Lower leg skin (tissue), 4 donors: ENCODE measurements at regions not wholly inside any gene's neighbourhood (a gene's known extent, or its start where the extent isn't known, plus 50 kb on each side); places are given as distances from the start of the nearest gene placed in this dataset.
"Not testable (repeated sequence)": the region's sequence is repeated elsewhere in the genome, so short reads cannot be mapped to it uniquely, and the experiment has no call there.

Experiments
- DNase-seq, 2 donors: peaks; one replicate each; pipeline ENCODE4 v3.0.0-alpha.2; 2019; ENCODE audit warnings: low spot score in 2 of 2
- H3K4me3 ChIP-seq: fragments of 200-600 bp; sonication (generic); 2 replicates; pipeline ENCODE4 v1.5.1; 2017; ENCODE audit warnings: mild to moderate bottlenecking, low read depth; ENCODE audit not compliant: poor library complexity, severe bottlenecking
- CTCF ChIP-seq, 3 donors: fragments of 450-650 bp; IDR thresholded peaks; one replicate each; pipeline ENCODE4 v1.5.1; 2016; ENCODE audit warnings: antibody characterized with exemption in 3 of 3, mild to moderate bottlenecking in 3 of 3, moderate library complexity in 2 of 3
- POLR2A ChIP-seq, 2 donors: fragments of 450-650 bp; IDR thresholded peaks; one replicate each; pipeline ENCODE4 v1.6.1; 2016 to 2017; ENCODE audit warnings: antibody characterized with exemption in 2 of 2, mild to moderate bottlenecking in 1 of 2, moderate library complexity in 1 of 2
- WGBS, 2 donors: methylation state at CpG; one replicate each; pipeline ENCODE4 v1.1.5; 2018; 5-methylcytosine and 5-hydroxymethylcytosine counted together
- intact Hi-C: fragments of 100-400 bp; cut with DNase I; formaldehyde crosslinking; loops from one replicate; pipeline ENCODE4 v1.15.0; 2023; ENCODE audit warnings: low total_unique reads

- no peak overlapping the region for H3K4me3 ChIP-seq
- WGBS, 2 donors, result 83 to 85% methylated on average over 7 of the region's 7 CpGs
- intact Hi-C loops, result no loop called here
- TF ChIP-seq CTCF (IDR thresholded peaks at IDR 0.05) (no peak), POLR2A (IDR thresholded peaks at IDR 0.05) (no peak)
- no peak for DNase-seq
Measured at GRCh38 chrX:40949071-40949470, 136.2 kb upstream of the USP9X start.

- WGBS, 2 donors, result 58 to 86% methylated on average over 1 of the region's 1 CpG
- H3K4me3 ChIP-seq, result no peak overlapping the region
- intact Hi-C loops, result no loop called here
- DNase-seq, result no peak
- TF ChIP-seq CTCF (IDR thresholded peaks at IDR 0.05) (no peak), POLR2A (IDR thresholded peaks at IDR 0.05) (no peak)
Measured at GRCh38 chrX:40950546-40950945, 134.7 kb upstream of the USP9X start.

GRCh38 chrX:40951407-40951806 lies 133.8 kb upstream of the USP9X start:
- intact Hi-C loops, DNase-seq: not testable (repeated sequence)
- 91 to 93% methylated on average over 3 of the region's 3 CpGs for WGBS, 2 donors

GRCh38 chrX:40952855-40953254 lies 132.4 kb upstream of the USP9X start:
- no peak overlapping the region for H3K4me3 ChIP-seq
- intact Hi-C loops, result no loop called here
- TF ChIP-seq CTCF (IDR thresholded peaks at IDR 0.05), result no peak
- TF ChIP-seq POLR2A (IDR thresholded peaks at IDR 0.05), result no peak
- WGBS, 2 donors, result 19 to 44% methylated on average over 4 of the region's 4 CpGs
- no peak for DNase-seq

More at GRCh38 chrX:40951407-40951806, 133.8 kb upstream of the USP9X start:
- H3K4me3 ChIP-seq, result not testable (repeated sequence)

- DNase-seq, result no peak
- WGBS, 2 donors, result 75 to 81% methylated on average over 2 of the region's 2 CpGs
- TF ChIP-seq CTCF (IDR thresholded peaks at IDR 0.05), result no peak
- TF ChIP-seq POLR2A (IDR thresholded peaks at IDR 0.05), result no peak
- intact Hi-C loops, result no loop called here
- no peak overlapping the region for H3K4me3 ChIP-seq
Measured at GRCh38 chrX:40953369-40953768, 131.9 kb upstream of the USP9X start.

GRCh38 chrX:40960041-40960440 lies 125.2 kb upstream of the USP9X start:
- TF ChIP-seq CTCF (IDR thresholded peaks at IDR 0.05), result no peak
- TF ChIP-seq POLR2A (IDR thresholded peaks at IDR 0.05), result no peak
- DNase-seq, result no peak
- intact Hi-C loops, result no loop called here
- 91 to 94% methylated on average over 4 of the region's 4 CpGs for WGBS, 2 donors
- H3K4me3 ChIP-seq, result no peak overlapping the region
